A549 (cell line): ENCODE measurements at regions not wholly inside any gene's neighbourhood (a gene's known extent, or its start where the extent isn't known, plus 50 kb on each side); places are given as distances from the start of the nearest gene placed in this dataset.

Experiments
- ATAC-seq, 2 experiments: fragments of 200-7000 bp in 1 of 2; fragments of >200 bp in 1 of 2; cut with Nextera tagmentation in 1 of 2; cut with Tn5 transposase in 1 of 2; 3 replicates each; pipeline versions ENCODE4 v1.8.0 to v1.9.1; 2018 to 2020; ENCODE audit warnings: mild to moderate bottlenecking in 1 of 2, moderate library complexity in 1 of 2
- CTCF ChIA-PET: fragments of 300-600 bp; sonication (Branson Sonifier 250); formaldehyde crosslinking; extraction: SDS; loops from one replicate; lab custom pipeline; 2021; ENCODE audit warnings: antibody characterized with exemption, inconsistent platforms; lab: Yijun Ruan, JAX
- POLR2A ChIA-PET: fragments of 350-600 bp; formaldehyde crosslinking; extraction: SDS; loops from one replicate; lab custom pipeline; 2021; ENCODE audit warnings: antibody characterized with exemption, inconsistent platforms; lab: Yijun Ruan, JAX
- DNase-seq, 2 experiments: peaks; one replicate each; pipeline versions ENCODE4 v3.0.0 to v3.0.0-alpha.2; 2011 to 2016; ENCODE audit warnings: low read depth in 1 of 2, low spot score in 1 of 2
- FAIRE-seq: peaks from 2 replicates; lab custom pipeline; 2011; peaks lifted over from hg19 to GRCh38; lab: Jason Lieb, UNC
- H3K27ac ChIP-seq, 2 experiments: fragments of >200 bp; sonication (Bioruptor Twin); formaldehyde crosslinking; 3 replicates each; pipeline ENCODE4 v1.5.1; 2016 to 2017
- H3K4me1 ChIP-seq: fragments of >200 bp; sonication (Bioruptor Twin); formaldehyde crosslinking; 3 replicates; pipeline ENCODE4 v1.6.1; 2016
- H3K4me2 ChIP-seq: fragments of >200 bp; sonication (Bioruptor Twin); formaldehyde crosslinking; 3 replicates; pipeline ENCODE4 v1.6.1; 2016
- H3K4me3 ChIP-seq: fragments of >200 bp; sonication (Bioruptor Twin); formaldehyde crosslinking; 3 replicates; pipeline ENCODE4 v1.5.1; 2016
- H3K9me3 ChIP-seq: fragments of >200 bp; sonication (Bioruptor Twin); formaldehyde crosslinking; 3 replicates; pipeline ENCODE4 v1.6.1; 2016
- BHLHE40 ChIP-seq: IDR thresholded peaks from 2 replicates; pipeline ENCODE4 v1.6.1; 2012; ENCODE audit warnings: low read depth, low read length, inconsistent platforms
- CBX8 ChIP-seq: fragments of 200-600 bp; sonication (generic); IDR thresholded peaks from 2 replicates; pipeline ENCODE4 v1.6.1; 2016
- CEBPB ChIP-seq, 2 experiments: fragments of >200 bp in 1 of 2; sonication (Bioruptor Twin) in 1 of 2; formaldehyde crosslinking in 1 of 2; IDR thresholded peaks; 2 replicates each; pipeline ENCODE4 v1.6.1; 2012 to 2016
- ESRRA ChIP-seq: fragments of 150-350 bp; IDR thresholded peaks from 2 replicates; pipeline ENCODE4 v1.6.1; 2014; ENCODE audit warnings: mild to moderate bottlenecking, low read length, borderline replicate concordance
- FOSB ChIP-seq: fragments of 250-450 bp; sonication (Bioruptor Pico); IDR thresholded peaks from 2 replicates; pipeline ENCODE4 v1.5.0; 2020; ENCODE audit warnings: mild to moderate bottlenecking, moderate library complexity
- GATA3 ChIP-seq: IDR thresholded peaks from 2 replicates; pipeline ENCODE4 v1.6.1; 2012; ENCODE audit warnings: borderline replicate concordance
- HDAC2 ChIP-seq: fragments of 200-600 bp; sonication (generic); IDR thresholded peaks from 2 replicates; pipeline ENCODE4 v1.6.1; 2016
- JUNB ChIP-seq: fragments of >200 bp; sonication (Bioruptor Twin); formaldehyde crosslinking; IDR thresholded peaks from 2 replicates; pipeline ENCODE4 v1.6.1; 2016
- KDM5A ChIP-seq: fragments of 200-600 bp; sonication (generic); IDR thresholded peaks from 2 replicates; pipeline ENCODE4 v1.6.1; 2016; ENCODE audit warnings: antibody characterized with exemption, mild to moderate bottlenecking
- MAFK ChIP-seq: fragments of 450-650 bp; IDR thresholded peaks from 2 replicates; pipeline ENCODE4 v1.6.1; 2014; ENCODE audit not compliant: partially characterized antibody
- MAZ ChIP-seq: fragments of 150-350 bp; IDR thresholded peaks from 2 replicates; pipeline ENCODE4 v1.6.1; 2014; ENCODE audit warnings: antibody characterized with exemption, low read depth, low read length, borderline replicate concordance
- MYC ChIP-seq: IDR thresholded peaks from 2 replicates; pipeline ENCODE4 v1.6.1; 2012; ENCODE audit warnings: mild to moderate bottlenecking, inconsistent platforms, low read length, improper control_type of control experiment, borderline replicate concordance
- NR3C1 ChIP-seq: fragments of >200 bp; sonication (Bioruptor Twin); formaldehyde crosslinking; IDR thresholded peaks from 3 replicates; pipeline ENCODE4 v1.6.1; 2017
- POLR2AphosphoS2 ChIP-seq: conservative IDR thresholded peaks from 2 replicates; pipeline ENCODE4 v1.6.1; 2012; ENCODE audit warnings: low read length, improper control_type of control experiment, inconsistent platforms
- RAD21 ChIP-seq, 2 experiments: fragments of >200 bp in 1 of 2; sonication (Bioruptor Twin) in 1 of 2; formaldehyde crosslinking in 1 of 2; IDR thresholded peaks in 1 of 2; conservative IDR thresholded peaks in 1 of 2; 2 replicates in 1 of 2; 3 replicates in 1 of 2; pipeline ENCODE4 v1.6.1; 2012 to 2018; ENCODE audit warnings: inconsistent platforms in 1 of 2
- RARB ChIP-seq: fragments of 250-450 bp; sonication (Bioruptor Pico); IDR thresholded peaks from 2 replicates; pipeline ENCODE4 v1.8.0; 2021; ENCODE audit warnings: mild to moderate bottlenecking, moderate library complexity
- RNF2 ChIP-seq: fragments of 200-600 bp; sonication (generic); IDR thresholded peaks from 2 replicates; pipeline ENCODE4 v1.6.1; 2016; ENCODE audit warnings: low read depth, mild to moderate bottlenecking, antibody characterized with exemption, moderate library complexity, borderline replicate concordance
- SMC3 ChIP-seq: fragments of >200 bp; sonication (Bioruptor Twin); formaldehyde crosslinking; IDR thresholded peaks from 3 replicates; pipeline ENCODE4 v1.6.1; 2018; ENCODE audit warnings: inconsistent platforms
- SREBF2 ChIP-seq: fragments of 450-650 bp; IDR thresholded peaks from 2 replicates; pipeline ENCODE4 v1.6.1; 2014; ENCODE audit warnings: mild to moderate bottlenecking, moderate library complexity
- TP53 ChIP-seq: fragments of 250-450 bp; sonication (Bioruptor Pico); IDR thresholded peaks from 2 replicates; pipeline ENCODE4 v1.5.0; 2021; ENCODE audit warnings: mild to moderate bottlenecking, moderate library complexity
- ZFP36 ChIP-seq: fragments of 450-650 bp; IDR thresholded peaks from 2 replicates; pipeline ENCODE4 v1.6.1; 2014; ENCODE audit warnings: borderline replicate concordance; ENCODE audit not compliant: partially characterized antibody
- WGBS: methylation state at CpG from one replicate; pipeline ENCODE4 v1.1.6; 2017; ENCODE audit errors: missing lambda C conversion rate; 5-methylcytosine and 5-hydroxymethylcytosine counted together
- TF ChIP-seq, protein P1 (sequence below): fragments of >200 bp; sonication (Bioruptor Twin); formaldehyde crosslinking; IDR thresholded peaks from 2 replicates; pipeline ENCODE4 v1.6.1; 2016
- TF ChIP-seq, protein P2 (sequence below): fragments of >200 bp; sonication (Bioruptor Twin); formaldehyde crosslinking; IDR thresholded peaks from 3 replicates; pipeline ENCODE4 v1.6.1; 2016
- TF ChIP-seq, protein P3 (sequence below): IDR thresholded peaks from 2 replicates; pipeline ENCODE4 v1.6.1; 2012
- TF ChIP-seq, protein P4 (sequence below): fragments of 250-450 bp; sonication (Bioruptor Pico); IDR thresholded peaks from 2 replicates; pipeline ENCODE4 v1.5.0; 2020; ENCODE audit warnings: low read depth, mild to moderate bottlenecking, moderate library complexity
- TF ChIP-seq, protein P5 (sequence below): IDR thresholded peaks from 2 replicates; pipeline ENCODE4 v1.6.1; 2012; ENCODE audit warnings: low read depth, borderline replicate concordance
- TF ChIP-seq, protein P6 (sequence below): fragments of 250-450 bp; sonication (Bioruptor Pico); IDR thresholded peaks from 2 replicates; pipeline ENCODE4 v1.5.0; 2021; ENCODE audit warnings: mild to moderate bottlenecking, moderate library complexity, borderline replicate concordance

DNA sequence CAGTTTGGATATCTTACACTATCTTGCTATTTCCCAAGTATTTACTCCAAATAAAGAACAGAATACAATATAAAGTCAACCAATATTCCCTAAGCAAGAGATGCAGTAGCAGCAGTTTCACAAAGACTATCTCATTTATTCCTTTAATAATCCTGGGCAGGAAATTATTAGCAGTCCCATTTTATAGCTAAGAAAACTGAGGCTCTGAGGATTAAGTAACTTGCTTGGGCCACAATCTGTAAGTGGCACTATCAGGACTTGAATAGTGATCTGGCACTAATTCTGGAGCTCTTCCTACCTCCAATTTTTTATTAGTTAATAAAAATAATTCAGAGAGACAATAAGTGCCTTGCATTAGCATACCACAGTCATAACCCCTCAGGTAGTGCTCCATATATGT is 611.7 kb downstream of the MCTP2 start:
- FAIRE-seq (no peak), ATAC-seq (no peak), DNase-seq (no peak)
- CTCF ChIA-PET, result interaction anchor here (1.2 kb wide), 1 partner anchor 171 kb away, joined by 3 read pairs; no protein-coding TSS in a partner anchor
- Histone ChIP-seq H3K4me2 (no peak overlapping the region), H3K27ac (no peak overlapping the region), H3K4me1 (no peaks in the 10 kb centered on the region), H3K4me3 (no peak overlapping the region), H3K9me3 (peaks cover 2% of the 10 kb centered on the region; the same call in 1 of the 3 replicates)
- no peak for TF ChIP-seq GATA3
- TF ChIP-seq POLR2AphosphoS2, result no peak
- no peak for TF ChIP-seq KDM5A
- TF ChIP-seq MYC, result no peak
- no peak for TF ChIP-seq MAZ
- TF ChIP-seq SMC3, result no peak
- no peak for TF ChIP-seq FOSB (CRISPR knock-in tag)
- TF ChIP-seq, protein P1, sequence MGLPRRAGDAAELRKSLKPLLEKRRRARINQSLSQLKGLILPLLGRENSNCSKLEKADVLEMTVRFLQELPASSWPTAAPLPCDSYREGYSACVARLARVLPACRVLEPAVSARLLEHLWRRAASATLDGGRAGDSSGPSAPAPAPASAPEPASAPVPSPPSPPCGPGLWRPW, result no peak
- no peak for TF ChIP-seq CBX8
- POLR2A ChIA-PET, result no interaction called here

DNA sequence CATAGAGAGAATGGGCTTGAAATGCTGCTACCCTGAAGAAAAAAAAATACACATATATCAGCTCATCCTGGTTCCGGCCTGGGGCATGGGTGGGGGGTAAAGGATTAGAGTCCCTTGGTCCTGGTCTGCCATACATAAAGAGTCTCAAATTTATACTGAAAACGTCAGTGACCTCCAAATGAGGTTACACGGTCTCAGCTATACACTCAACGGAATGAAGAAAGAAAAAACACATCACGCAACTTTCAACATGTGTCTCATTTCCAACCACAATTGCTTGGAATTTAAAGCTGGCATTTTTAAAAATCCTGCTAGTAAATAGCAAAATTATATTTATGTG is 612.8 kb downstream of the MCTP2 start:
- no peak for DNase-seq
- H3K4me1 ChIP-seq, result no peaks in the 10 kb centered on the region
- CTCF ChIA-PET, result interaction anchor here (1.2 kb wide), 1 partner anchor 172 kb away, joined by 3 read pairs; no protein-coding TSS in a partner anchor
- no peak for FAIRE-seq
- no peak overlapping the region for H3K27ac ChIP-seq
- no peak for ATAC-seq
- TF ChIP-seq CEBPB (IDR thresholded peaks at IDR 0.05), result no peak
- TF ChIP-seq SREBF2, result no peak
- TF ChIP-seq, protein P2, sequence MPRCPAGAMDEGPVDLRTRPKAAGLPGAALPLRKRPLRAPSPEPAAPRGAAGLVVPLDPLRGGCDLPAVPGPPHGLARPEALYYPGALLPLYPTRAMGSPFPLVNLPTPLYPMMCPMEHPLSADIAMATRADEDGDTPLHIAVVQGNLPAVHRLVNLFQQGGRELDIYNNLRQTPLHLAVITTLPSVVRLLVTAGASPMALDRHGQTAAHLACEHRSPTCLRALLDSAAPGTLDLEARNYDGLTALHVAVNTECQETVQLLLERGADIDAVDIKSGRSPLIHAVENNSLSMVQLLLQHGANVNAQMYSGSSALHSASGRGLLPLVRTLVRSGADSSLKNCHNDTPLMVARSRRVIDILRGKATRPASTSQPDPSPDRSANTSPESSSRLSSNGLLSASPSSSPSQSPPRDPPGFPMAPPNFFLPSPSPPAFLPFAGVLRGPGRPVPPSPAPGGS, result no peak
- no peak for TF ChIP-seq KDM5A
- TF ChIP-seq JUNB, result no peak
- TF ChIP-seq ESRRA, result no peak
- no peak for TF ChIP-seq RNF2
- TF ChIP-seq NR3C1, result no peak
- TF ChIP-seq, protein P3, sequence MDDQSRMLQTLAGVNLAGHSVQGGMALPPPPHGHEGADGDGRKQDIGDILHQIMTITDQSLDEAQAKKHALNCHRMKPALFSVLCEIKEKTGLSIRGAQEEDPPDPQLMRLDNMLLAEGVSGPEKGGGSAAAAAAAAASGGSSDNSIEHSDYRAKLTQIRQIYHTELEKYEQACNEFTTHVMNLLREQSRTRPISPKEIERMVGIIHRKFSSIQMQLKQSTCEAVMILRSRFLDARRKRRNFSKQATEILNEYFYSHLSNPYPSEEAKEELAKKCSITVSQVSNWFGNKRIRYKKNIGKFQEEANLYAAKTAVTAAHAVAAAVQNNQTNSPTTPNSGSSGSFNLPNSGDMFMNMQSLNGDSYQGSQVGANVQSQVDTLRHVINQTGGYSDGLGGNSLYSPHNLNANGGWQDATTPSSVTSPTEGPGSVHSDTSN, result no peak
- TF ChIP-seq RARB (CRISPR knock-in tag), result no peak
- no peak for TF ChIP-seq MYC
- TF ChIP-seq, protein P4, sequence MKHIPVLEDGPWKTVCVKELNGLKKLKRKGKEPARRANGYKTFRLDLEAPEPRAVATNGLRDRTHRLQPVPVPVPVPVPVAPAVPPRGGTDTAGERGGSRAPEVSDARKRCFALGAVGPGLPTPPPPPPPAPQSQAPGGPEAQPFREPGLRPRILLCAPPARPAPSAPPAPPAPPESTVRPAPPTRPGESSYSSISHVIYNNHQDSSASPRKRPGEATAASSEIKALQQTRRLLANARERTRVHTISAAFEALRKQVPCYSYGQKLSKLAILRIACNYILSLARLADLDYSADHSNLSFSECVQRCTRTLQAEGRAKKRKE (CRISPR knock-in tag), result no peak
- TF ChIP-seq HDAC2, result no peak
- no peak for TF ChIP-seq MAFK
- no peak overlapping the region for H3K4me3 ChIP-seq
- peaks cover under 1% of the 10 kb centered on the region; the same call in 1 of the 3 replicates for H3K9me3 ChIP-seq
- peak overlapping the region; percentile 77; the same call in 2 of the 3 replicates for H3K4me2 ChIP-seq
- WGBS, result 60% methylated on average over 5 of the region's 5 CpGs
- POLR2A ChIA-PET, result no interaction called here

DNA sequence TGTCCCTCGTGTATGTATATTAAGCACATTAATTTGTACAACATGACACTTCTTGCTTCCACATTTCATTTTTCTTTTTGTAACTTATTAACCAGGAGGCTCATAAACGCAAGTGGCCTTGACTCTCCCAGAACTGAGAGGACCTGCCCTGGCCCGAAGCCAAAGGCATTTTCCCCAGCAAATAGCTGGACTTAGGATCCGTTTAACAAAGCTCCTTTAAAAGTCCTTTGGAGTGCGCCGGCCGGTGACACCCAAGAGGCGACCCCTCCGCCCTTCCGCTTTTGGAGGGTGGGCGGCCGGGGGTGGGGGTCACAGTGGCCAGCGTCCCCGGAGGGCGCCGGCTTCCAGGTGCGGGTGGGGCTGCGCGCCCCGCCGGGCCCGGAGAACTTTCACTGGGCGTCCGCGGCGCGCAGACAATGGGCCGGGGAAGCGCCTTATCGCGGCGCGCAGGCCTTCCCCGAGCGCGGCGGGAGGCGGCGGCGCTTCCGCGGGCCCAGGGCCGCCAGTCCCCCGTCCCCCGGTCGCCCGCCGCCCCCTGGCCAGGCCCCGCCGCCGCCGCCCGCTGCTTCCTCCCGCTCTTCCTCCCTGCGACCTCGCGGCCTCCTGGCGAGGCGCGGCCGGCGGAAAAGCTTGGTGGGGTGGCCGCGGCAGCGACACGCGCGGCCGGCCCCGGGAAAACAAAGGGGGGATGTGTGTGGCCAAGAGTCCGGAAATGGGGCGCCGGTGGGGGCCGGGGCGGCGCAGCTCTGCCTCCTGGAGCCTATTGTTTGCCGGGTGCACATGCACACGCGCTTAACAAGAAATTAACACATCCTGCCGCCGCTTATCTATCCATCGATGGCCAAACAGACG is 613.4 kb downstream of the MCTP2 start:
- ATAC-seq (peak; percentile 29 to 34; a peak in 3 of 6 replicates), DNase-seq (peak in 1 of 2 experiments; percentile 21), FAIRE-seq (no peak)
- H3K4me1 ChIP-seq, result no peaks in the 10 kb centered on the region
- no peaks in the 10 kb centered on the region; the same call in 2 of the 3 replicates for H3K9me3 ChIP-seq
- WGBS, result 28% methylated on average over 19 of the region's 83 CpGs
- POLR2A ChIA-PET, result no interaction called here
- H3K27ac ChIP-seq, result peak overlapping the region in 1 of 2 experiments; percentile 58; a peak in 2 of 6 replicates
- CTCF ChIA-PET, result no interaction called here
- H3K4me3 ChIP-seq, result peak overlapping the region; percentile 35
- peak overlapping the region; percentile 77 for H3K4me2 ChIP-seq
- TF ChIP-seq NR3C1 (no peak), TP53 (CRISPR knock-in tag) (no peak), BHLHE40 (no peak), RAD21 (conservative IDR thresholded peaks at IDR 0.05 in 1 of 2, IDR thresholded peaks at IDR 0.05 in 1 of 2) (no peak), ZFP36 (no peak), FOSB (CRISPR knock-in tag) (no peak), HDAC2 (no peak), CBX8 (no peak)
- TF ChIP-seq, protein P2, result no peak
- TF ChIP-seq, protein P5, sequence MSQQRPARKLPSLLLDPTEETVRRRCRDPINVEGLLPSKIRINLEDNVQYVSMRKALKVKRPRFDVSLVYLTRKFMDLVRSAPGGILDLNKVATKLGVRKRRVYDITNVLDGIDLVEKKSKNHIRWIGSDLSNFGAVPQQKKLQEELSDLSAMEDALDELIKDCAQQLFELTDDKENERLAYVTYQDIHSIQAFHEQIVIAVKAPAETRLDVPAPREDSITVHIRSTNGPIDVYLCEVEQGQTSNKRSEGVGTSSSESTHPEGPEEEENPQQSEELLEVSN, result no peak
- TF ChIP-seq, protein P6, sequence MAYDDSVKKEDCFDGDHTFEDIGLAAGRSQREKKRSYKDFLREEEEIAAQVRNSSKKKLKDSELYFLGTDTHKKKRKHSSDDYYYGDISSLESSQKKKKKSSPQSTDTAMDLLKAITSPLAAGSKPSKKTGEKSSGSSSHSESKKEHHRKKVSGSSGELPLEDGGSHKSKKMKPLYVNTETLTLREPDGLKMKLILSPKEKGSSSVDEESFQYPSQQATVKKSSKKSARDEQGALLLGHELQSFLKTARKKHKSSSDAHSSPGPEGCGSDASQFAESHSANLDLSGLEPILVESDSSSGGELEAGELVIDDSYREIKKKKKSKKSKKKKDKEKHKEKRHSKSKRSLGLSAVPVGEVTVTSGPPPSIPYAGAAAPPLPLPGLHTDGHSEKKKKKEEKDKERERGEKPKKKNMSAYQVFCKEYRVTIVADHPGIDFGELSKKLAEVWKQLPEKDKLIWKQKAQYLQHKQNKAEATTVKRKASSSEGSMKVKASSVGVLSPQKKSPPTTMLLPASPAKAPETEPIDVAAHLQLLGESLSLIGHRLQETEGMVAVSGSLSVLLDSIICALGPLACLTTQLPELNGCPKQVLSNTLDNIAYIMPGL (CRISPR knock-in tag), result no peak
